GM10266 (cell line): ENCODE measurements at regions not wholly inside any gene's neighbourhood (a gene's known extent, or its start where the extent isn't known, plus 50 kb on each side); places are given as distances from the start of the nearest gene placed in this dataset.

Experiments used
- DNase-seq: peaks from one replicate; pipeline ENCODE4 v3.0.0; 2012; ENCODE audit errors: extremely low spot score
- CTCF ChIP-seq: IDR thresholded peaks from 2 replicates; pipeline ENCODE4 v1.5.1; 2012; ENCODE audit warnings: mild to moderate bottlenecking, low read depth; ENCODE audit not compliant: control insufficient read depth, insufficient read depth; ENCODE audit errors: missing control alignments

DNA sequence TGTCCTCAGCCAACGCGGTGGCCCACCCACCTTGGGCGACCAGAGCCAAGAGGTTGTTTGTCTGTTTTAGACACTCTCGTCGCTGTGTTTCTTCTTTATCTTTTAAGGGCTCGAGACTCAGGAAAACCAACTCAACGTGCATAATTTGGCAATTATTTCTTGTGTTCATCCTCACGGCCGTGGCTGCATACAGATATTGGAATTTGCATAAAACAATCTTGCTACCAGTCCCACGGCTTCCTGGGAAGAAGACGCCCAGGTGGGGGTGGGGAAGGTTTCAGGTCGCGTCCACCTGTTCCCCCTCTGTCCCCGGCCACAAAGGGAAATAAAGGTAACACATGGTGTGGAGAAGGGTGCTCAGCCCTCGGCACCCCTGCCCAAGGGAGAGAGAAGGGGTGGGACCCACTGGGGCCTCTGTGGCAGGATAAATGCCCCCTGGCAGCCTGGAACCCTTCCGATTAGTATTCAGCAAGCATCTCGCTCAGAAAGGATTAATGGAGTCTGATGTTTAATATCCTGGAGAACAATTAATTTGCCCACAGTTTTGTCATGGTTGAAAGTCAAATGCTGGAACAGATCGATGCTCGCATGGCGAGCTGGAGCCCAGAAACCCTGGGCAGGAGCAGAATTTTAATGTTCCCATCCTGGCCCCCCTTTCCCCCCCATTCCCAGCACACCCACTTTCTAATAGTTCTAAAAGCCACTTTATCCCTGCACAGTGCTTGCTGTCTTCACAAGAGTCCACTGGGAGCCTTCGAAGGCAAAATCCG, 359.7 kb downstream of the MN1 start:
- DNase-seq, result no peak
- TF ChIP-seq CTCF, result no peak

DNA sequence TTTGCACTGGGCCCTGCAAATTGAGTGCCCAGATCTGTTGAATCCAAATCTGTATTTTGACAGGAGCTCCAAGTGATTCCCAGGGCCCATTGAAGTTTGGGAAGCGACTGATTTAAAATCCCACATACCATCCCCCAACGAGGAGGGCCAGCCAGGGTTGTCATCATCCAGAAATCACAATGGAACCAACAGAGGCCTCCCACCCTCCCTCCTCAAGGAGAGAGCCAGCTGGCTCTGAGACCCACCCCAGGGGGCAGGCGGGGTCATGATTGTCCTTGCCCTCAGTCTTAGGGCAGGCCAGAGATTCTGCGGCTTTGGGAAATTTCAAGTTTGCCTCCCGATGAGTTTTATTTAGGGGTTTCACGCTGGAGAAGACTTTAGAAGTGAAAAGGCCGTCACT, 358.2 kb downstream of the MN1 start:
- no peak for DNase-seq
- TF ChIP-seq CTCF, result no peak

DNA sequence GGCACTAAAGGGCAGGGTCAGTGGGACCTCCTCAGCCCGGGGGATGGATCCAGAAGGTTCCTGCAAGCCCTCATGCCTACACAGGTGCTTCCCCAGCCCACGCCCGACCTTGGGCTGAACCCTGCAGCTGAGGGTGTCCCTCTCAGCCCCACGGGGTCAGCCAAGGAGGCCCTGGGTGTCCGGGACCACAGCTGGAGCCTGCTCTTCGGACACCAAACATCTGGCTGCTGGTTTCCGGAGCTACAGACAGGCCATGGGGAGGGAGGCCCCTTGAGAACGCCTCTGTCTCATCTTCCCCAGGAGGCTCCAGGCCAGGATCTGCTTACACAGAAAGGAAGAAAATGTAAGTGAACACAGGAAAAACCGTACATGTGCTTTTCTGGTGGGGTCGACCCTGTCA, 355.7 kb downstream of the MN1 start:
- TF ChIP-seq CTCF, result no peak
- no peak for DNase-seq

- no peak for TF ChIP-seq CTCF
- no peak for DNase-seq
Measured at GRCh38 chr22:27447289-27447688, 354.3 kb downstream of the MN1 start.

- TF ChIP-seq CTCF, result no peak
- DNase-seq, result no peak
Measured at GRCh38 chr22:27450448-27450847, 351.1 kb downstream of the MN1 start.

- TF ChIP-seq CTCF, result no peak
- DNase-seq, result no peak
Measured at GRCh38 chr22:27452245-27452644, 349.3 kb downstream of the MN1 start.

GRCh38 chr22:27452922-27453321, 348.6 kb downstream of the MN1 start:
- no peak for TF ChIP-seq CTCF
- no peak for DNase-seq
